ENCODE measurements at regions not wholly inside any gene's neighbourhood (a gene's known extent, or its start where the extent isn't known, plus 50 kb on each side); places are given as distances from the start of the nearest gene placed in this dataset.

DNA sequence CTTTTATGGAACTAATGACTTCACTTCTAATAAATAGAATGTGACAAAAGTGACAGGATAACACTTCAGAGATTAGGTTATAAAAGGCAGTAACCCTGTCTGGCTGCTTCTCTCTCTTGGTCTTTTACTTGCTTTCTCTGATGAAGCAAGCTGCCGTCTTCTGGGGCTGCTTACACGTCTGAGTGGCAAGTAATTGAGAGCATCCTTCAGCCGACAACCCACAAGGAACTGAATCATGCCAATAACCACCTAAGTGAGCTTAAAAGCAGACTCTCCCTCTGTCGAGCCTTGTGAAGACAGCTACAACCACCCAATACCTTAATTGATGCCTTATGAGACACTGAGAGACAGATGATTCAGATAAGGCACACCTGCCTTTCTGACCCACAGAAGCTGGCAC, 1091.2 kb downstream of the SLITRK1 start:
- TF ChIP-seq, protein P1, sequence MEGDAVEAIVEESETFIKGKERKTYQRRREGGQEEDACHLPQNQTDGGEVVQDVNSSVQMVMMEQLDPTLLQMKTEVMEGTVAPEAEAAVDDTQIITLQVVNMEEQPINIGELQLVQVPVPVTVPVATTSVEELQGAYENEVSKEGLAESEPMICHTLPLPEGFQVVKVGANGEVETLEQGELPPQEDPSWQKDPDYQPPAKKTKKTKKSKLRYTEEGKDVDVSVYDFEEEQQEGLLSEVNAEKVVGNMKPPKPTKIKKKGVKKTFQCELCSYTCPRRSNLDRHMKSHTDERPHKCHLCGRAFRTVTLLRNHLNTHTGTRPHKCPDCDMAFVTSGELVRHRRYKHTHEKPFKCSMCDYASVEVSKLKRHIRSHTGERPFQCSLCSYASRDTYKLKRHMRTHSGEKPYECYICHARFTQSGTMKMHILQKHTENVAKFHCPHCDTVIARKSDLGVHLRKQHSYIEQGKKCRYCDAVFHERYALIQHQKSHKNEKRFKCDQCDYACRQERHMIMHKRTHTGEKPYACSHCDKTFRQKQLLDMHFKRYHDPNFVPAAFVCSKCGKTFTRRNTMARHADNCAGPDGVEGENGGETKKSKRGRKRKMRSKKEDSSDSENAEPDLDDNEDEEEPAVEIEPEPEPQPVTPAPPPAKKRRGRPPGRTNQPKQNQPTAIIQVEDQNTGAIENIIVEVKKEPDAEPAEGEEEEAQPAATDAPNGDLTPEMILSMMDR (IDR thresholded peaks at IDR 0.05; ENCODE audit: low read depth, low read length, missing control alignments) = no peak
- no peak overlapping the region for H3K4me3 ChIP-seq (replicated peaks; ENCODE audit: low read depth, low read length)
- no peak for DNase-seq (ENCODE audit: extremely low read depth, low read depth)

DNA sequence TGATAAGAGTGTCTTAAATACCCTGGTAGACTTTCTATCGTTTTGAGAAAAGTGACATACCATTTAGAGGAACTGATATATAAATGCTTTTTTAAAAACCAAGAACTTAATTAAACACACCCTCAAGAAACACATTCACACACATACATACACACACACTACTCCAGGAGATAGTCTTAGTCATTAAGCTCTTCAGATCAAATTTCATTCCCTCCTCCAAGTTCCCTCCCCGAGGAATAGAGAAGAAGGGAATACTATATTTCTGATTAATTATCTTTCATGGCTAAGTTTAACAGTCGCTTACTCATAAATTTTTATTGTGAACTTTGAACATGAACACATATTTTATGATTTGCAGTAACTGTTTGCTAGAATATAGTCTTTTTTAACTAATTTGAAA, 1109.5 kb downstream of the SLITRK1 start:
- no peak for DNase-seq (ENCODE audit: extremely low read depth, low read depth)
- no peak overlapping the region for H3K4me3 ChIP-seq (replicated peaks; ENCODE audit: low read depth, low read length)
- TF ChIP-seq, protein P1 (IDR thresholded peaks at IDR 0.05; ENCODE audit: low read depth, low read length, missing control alignments) = no peak

DNA sequence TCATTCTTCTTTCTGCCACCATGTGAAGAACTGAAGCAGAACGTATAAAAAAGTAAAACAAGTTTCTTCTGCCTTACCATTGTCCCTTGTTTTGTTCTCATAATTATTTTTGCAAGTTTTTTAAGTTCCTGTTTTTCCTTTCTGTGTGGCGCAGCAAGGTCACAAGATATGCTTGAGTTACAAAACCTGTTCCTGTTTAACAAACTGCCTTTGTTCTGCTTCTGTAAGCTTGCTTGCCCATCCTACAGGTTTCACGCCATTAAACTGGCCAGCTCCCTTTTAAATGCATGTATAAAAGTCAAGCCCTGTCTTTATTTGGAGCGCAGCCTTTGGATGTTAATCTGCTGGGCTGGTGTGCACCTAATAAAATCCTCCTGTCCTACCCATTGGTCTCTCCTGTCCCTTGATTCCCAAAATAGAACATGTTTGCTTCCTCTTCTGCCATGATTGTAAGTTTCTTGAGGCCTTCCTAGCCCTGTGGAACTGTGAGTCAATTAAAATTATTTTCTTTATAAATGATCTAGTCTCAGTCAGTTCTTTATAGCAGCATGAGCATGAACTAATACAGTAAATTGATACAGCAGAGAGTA, 1115.4 kb downstream of the SLITRK1 start:
- TF ChIP-seq, protein P1 (IDR thresholded peaks at IDR 0.05; ENCODE audit: low read depth, low read length, missing control alignments) = no peak
- no peak for DNase-seq (ENCODE audit: extremely low read depth, low read depth)
- no peak overlapping the region for H3K4me3 ChIP-seq (replicated peaks; ENCODE audit: low read depth, low read length)

DNA sequence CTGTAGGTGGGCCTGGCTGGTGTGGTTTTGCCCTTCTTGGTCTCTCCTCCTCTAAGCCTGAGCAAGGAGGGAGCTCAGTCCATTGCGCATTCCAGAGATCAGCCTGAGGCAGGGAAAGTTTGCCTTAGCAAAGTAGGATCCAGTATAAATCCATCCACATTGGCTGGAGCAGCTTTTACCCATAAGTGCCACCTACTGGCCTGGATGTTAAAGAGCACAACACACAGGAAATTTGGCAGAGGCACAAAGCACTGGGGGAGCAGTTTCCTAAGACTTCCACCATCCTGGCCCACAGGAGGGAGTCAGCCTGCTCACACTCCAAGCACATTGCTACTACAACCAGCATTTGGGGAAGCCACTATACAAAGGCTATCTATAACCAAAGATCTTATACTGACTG, 1124.2 kb downstream of the SLITRK1 start:
- peak; percentile 35 for DNase-seq (ENCODE audit: extremely low read depth, low read depth)
- TF ChIP-seq, protein P1 (IDR thresholded peaks at IDR 0.05; ENCODE audit: low read depth, low read length, missing control alignments) = peak; percentile 47

DNA sequence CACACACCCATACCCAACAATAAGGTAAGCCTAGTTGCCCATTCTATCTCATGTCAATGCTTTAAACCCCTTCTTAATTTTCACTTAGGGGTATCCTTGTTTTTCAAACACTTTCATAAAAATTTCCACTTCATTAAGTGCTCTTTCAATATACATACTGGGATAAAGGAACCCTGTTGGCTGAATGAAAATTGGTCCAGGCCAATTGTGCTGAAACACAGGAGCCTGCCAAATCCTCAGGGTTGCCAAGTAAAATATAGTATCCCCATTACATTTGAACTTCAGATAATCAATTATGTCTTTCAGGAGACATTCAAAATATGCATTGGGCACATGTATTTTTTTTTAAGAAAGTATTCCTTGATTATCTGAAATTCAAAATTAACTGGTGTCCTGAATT, 1131.1 kb downstream of the SLITRK1 start:
- TF ChIP-seq, protein P1 (IDR thresholded peaks at IDR 0.05; ENCODE audit: low read depth, low read length, missing control alignments) = no peak
- no peak for DNase-seq (ENCODE audit: extremely low read depth, low read depth)
- H3K4me3 ChIP-seq (replicated peaks; ENCODE audit: low read depth, low read length) = no peak overlapping the region

More for the DNA sequence above, 1124.2 kb downstream of the SLITRK1 start:
- no peak overlapping the region for H3K4me3 ChIP-seq (replicated peaks; ENCODE audit: low read depth, low read length)

DNA sequence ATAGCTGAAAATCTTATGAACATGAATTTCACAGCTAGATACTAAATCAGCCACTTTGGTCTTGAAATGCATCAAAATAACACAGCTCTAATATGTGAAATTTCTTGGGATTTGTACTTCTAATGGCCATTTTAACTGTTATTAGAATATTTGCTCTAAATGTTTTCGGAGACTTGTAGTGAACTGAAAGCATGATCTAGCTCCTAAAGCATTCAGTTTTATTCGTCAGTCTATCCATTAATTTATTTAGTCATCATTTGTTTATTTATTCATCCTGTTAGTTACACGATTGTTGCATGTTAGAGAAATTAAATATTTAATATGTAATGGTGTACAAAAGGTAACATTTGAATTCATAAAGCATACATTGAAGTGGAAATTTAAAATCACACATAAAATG, 1132.7 kb downstream of the SLITRK1 start:
- H3K4me3 ChIP-seq (replicated peaks; ENCODE audit: low read depth, low read length) = no peak overlapping the region
- DNase-seq (ENCODE audit: extremely low read depth, low read depth) = no peak
- TF ChIP-seq, protein P1 (IDR thresholded peaks at IDR 0.05; ENCODE audit: low read depth, low read length, missing control alignments) = no peak

DNA sequence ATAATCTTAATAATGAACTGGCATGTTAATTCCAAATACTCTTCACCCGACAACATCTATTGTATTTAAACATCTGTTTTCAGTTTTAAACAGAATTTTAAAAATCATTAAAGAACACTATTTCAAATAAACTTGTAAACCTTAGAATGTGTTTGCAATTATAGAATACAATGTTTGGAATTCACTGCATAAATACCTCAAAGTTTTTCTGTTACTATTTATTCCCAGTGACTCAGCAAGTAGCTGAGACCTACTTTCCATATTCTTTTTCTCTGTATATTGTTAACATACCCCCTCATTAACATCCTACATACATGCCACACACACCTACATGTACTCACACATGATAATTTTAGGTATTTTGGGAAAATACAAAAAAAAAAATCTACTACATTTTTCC, 1134.3 kb downstream of the SLITRK1 start:
- TF ChIP-seq, protein P1 (IDR thresholded peaks at IDR 0.05; ENCODE audit: low read depth, low read length, missing control alignments) = no peak
- no peak overlapping the region for H3K4me3 ChIP-seq (replicated peaks; ENCODE audit: low read depth, low read length)
- peak; percentile 22 for DNase-seq (ENCODE audit: extremely low read depth, low read depth)
